Adipocyte (in vitro differentiated cells): ENCODE measurements at regions not wholly inside any gene's neighbourhood (a gene's known extent, or its start where the extent isn't known, plus 50 kb on each side); places are given as distances from the start of the nearest gene placed in this dataset.

Source experiments
- DNase-seq: peaks from one replicate; pipeline ENCODE4 v3.0.0-alpha.2; 2015; ENCODE audit warnings: low read depth
- H3K27me3 ChIP-seq: replicated peaks from 2 replicates; pipeline ENCODE4 v1.7.0; 2013; ENCODE audit warnings: mild to moderate bottlenecking, low read length, moderate library complexity; ENCODE audit not compliant: control insufficient read depth, insufficient read depth
- H3K36me3 ChIP-seq: 2 replicates; pipeline ENCODE4 v1.7.0; 2013; ENCODE audit warnings: low read length, mild to moderate bottlenecking, moderate library complexity; ENCODE audit not compliant: control insufficient read depth, insufficient read depth, severe bottlenecking
- H3K4me1 ChIP-seq: 2 replicates; pipeline ENCODE4 v1.7.0; 2013; ENCODE audit warnings: mild to moderate bottlenecking, low read length, moderate library complexity; ENCODE audit not compliant: control insufficient read depth, insufficient read depth
- H3K4me3 ChIP-seq: 2 replicates; pipeline ENCODE4 v1.7.0; 2013; ENCODE audit warnings: mild to moderate bottlenecking, low read length, moderate library complexity
- H3K9ac ChIP-seq: 2 replicates; pipeline ENCODE4 v1.7.0; 2013; ENCODE audit warnings: mild to moderate bottlenecking, low read length, moderate library complexity
- H3K9me3 ChIP-seq: 2 replicates; pipeline ENCODE4 v1.7.0; 2013; ENCODE audit warnings: mild to moderate bottlenecking, low read length, moderate library complexity; ENCODE audit not compliant: control insufficient read depth

DNA sequence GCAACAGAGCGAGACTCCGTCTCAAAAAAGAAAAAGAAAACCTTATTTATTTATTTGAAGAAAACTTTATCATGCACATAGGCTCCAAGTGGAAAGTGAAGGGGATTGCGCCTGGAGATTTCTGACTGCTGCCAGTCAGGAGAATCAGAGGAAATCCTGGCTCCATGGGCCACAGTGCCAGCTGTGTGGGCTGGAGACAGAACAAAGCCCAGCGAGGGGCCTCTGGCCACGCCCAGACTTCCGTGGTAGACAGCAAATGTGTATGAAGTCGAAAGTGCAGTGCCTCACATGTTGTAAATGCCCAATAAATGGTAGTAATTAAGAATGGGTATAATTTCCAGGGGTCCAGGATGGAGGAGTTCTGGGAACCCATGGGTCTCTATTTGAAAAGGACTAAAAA lies 75.8 kb upstream of the WWC1 start:
- H3K4me1 ChIP-seq = no peaks in the 10 kb centered on the region
- no peak overlapping the region for H3K9ac ChIP-seq
- no peaks in the 10 kb centered on the region for H3K36me3 ChIP-seq
- peaks cover 28% of the 10 kb centered on the region for H3K27me3 ChIP-seq
- no peaks in the 10 kb centered on the region for H3K9me3 ChIP-seq
- no peak for DNase-seq
- H3K4me3 ChIP-seq = no peak overlapping the region

DNA sequence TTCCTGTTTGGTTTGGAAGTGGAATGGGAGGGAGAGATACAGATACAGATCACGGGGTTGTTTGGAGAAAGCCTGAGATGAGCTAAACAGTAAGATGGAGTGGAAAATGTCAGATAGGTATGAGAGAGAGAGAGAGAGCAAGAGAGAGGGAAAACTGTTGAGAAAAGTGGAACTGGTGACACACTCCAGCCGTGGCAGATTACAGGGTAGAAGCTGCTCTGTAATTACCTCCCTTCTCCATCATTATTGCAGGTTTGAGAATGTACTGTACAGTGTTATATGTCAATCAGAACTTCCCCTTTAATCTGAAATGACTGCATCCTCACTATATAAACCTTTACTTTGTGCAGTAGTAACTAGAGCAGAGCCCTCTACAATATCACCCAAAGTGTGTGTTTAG lies 74.5 kb upstream of the WWC1 start:
- no peak for DNase-seq
- peaks cover 41% of the 10 kb centered on the region for H3K27me3 ChIP-seq
- no peak overlapping the region for H3K9ac ChIP-seq
- no peak overlapping the region for H3K4me3 ChIP-seq
- no peaks in the 10 kb centered on the region for H3K4me1 ChIP-seq
- H3K9me3 ChIP-seq = no peaks in the 10 kb centered on the region
- no peaks in the 10 kb centered on the region for H3K36me3 ChIP-seq

DNA sequence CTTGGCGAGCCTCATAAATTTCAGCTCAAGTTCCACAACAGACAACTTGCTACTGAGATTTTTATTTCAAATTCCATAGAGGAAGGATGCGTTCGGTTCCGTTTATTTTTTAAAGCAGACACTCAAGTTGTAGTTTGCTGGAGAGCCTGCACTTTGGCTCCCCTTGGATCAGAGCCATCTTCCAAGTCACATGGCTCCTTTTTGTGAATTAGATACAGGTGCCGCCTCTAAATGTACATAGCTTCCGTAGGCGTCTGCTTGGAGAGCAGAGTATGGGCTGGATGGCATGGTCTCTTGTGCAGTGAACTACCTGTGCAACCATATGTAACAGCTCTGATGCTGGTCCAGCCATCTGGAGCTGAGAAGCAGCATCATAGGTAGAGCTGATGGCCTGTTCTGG lies 73.9 kb upstream of the WWC1 start:
- H3K4me1 ChIP-seq = no peaks in the 10 kb centered on the region
- H3K9me3 ChIP-seq = no peaks in the 10 kb centered on the region
- no peak overlapping the region for H3K9ac ChIP-seq
- H3K27me3 ChIP-seq = peaks cover 46% of the 10 kb centered on the region
- no peak overlapping the region for H3K4me3 ChIP-seq
- H3K36me3 ChIP-seq = no peaks in the 10 kb centered on the region
- DNase-seq = no peak

DNA sequence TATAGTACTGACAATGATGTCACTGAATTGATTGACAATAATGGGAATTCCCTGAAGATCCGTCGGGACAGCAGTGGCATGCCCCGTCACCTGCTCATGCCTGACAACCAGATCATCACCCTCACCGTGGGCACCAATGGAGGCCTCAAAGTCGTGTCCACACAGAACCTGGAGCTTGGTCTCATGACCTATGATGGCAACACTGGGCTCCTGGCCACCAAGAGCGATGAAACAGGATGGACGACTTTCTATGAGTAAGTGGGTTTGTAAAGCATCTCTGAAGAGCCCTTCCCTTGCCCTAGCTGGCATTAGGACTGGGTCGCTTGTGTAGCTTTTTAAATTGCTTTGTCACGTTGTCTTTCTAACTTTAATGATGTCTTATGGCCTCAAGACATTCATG lies 72.7 kb upstream of the WWC1 start:
- Histone ChIP-seq H3K9me3 (no peaks in the 10 kb centered on the region), H3K4me1 (no peaks in the 10 kb centered on the region), H3K27me3 (peaks cover 45% of the 10 kb centered on the region), H3K9ac (no peak overlapping the region), H3K4me3 (no peak overlapping the region), H3K36me3 (no peaks in the 10 kb centered on the region)
- DNase-seq = no peak

DNA sequence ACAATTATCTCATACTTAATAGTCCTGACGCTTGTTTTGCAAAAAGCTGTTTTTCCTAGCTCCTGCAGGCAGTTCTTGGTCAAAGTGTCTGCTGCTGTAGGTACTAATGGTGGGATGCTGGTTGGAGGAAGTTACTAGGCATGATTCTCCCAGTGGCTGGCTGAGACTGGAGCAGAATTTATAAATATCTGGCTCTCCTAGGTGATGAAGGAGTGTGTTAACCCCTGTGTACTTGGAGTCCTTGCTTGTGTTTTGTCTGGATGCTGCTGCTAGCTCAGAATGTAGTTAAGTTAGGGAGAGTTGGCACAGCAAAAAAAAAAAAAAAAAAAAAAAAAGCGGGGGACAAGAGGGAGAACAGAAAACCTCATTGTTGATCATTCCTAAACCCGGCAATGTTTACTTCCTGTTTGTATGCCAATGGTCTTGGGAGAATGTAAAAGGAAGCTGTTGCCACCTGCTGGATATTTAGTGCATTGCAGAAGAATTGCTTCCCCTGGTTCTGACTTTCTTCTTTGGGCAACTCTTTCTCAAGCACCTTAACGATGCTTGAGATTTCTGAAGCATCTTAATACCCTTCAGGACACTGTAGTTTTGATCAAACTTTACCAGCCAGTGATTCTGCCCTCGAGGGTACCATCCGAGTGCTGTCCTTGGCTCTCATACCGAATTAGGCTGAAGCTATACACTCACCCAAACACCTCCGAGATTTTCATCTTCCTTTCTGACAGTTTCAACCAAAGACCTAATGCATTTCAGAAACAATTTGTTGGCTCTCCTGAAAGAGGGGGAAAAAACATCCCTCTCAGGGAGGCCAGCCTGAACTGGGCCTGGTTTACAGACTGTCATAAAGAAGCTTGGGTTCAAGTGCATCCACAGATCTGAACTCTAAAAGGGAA lies 71.7 kb upstream of the WWC1 start:
- Histone ChIP-seq H3K27me3 (peaks cover 39% of the 10 kb centered on the region), H3K4me1 (no peaks in the 10 kb centered on the region), H3K4me3 (peak overlapping the region; percentile 44), H3K36me3 (no peaks in the 10 kb centered on the region), H3K9ac (peak overlapping the region; percentile 30), H3K9me3 (no peaks in the 10 kb centered on the region)
- peak; percentile 88 for DNase-seq

DNA sequence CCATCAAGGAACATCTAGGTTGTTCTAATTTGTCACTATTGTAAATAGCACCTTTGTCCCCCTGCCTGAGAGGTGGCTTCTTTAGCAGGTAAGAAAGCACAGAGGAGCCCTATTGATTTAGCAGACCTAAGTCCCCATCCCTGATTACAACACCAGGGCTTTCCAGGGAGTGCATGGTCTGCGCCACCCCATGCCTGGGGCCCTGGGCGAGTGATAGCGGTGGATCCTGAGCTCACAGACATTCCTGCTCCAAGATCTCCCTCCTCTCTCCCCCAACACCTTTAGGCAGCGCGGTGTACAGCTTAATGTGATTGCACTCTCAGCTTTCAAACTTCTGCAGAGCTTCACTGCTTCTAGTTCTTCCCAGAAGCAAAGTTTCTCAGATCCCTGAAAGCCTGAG lies 67.4 kb upstream of the WWC1 start:
- Histone ChIP-seq H3K36me3 (no peaks in the 10 kb centered on the region), H3K4me3 (no peak overlapping the region), H3K27me3 (peaks cover 28% of the 10 kb centered on the region), H3K9ac (no peak overlapping the region), H3K4me1 (no peaks in the 10 kb centered on the region), H3K9me3 (no peaks in the 10 kb centered on the region)
- no peak for DNase-seq

DNA sequence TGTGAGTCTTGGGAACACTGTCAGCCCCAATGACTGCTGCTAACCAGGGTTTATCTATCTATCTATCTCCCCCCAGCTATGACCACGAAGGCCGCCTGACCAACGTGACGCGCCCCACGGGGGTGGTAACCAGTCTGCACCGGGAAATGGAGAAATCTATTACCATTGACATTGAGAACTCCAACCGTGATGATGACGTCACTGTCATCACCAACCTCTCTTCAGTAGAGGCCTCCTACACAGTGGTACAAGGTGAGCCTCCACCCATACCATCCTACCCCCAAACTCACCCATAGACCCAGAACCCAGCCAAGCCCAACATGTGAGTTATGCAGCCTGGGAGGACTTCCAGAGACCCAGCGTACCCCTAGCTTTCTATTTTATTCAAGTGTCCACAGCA lies 65.4 kb upstream of the WWC1 start:
- Histone ChIP-seq H3K9me3 (no peaks in the 10 kb centered on the region), H3K27me3 (peaks cover 32% of the 10 kb centered on the region), H3K9ac (no peak overlapping the region), H3K36me3 (no peaks in the 10 kb centered on the region), H3K4me1 (no peaks in the 10 kb centered on the region), H3K4me3 (no peak overlapping the region)
- no peak for DNase-seq

DNA sequence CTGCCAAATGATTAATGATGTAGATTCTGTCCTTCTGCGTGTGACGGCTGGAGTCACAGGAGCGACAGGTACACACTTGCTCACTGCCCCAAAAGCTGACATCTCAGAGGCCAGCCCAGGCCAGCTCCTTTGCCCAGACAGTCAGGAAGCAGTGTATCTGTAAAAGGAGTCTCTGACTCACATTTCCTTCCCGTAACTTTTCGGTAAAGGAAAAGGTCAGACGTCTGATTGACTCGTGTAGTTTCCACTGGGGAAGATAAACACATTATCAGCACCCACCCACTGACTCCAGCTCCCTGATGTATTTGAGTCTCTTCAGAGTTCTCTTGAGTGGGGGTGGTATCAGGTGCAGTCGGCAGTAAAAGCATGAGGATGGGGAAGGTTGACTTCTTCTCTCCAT lies 64.4 kb upstream of the WWC1 start:
- H3K4me3 ChIP-seq = no peak overlapping the region
- no peaks in the 10 kb centered on the region for H3K36me3 ChIP-seq
- H3K9ac ChIP-seq = no peak overlapping the region
- no peaks in the 10 kb centered on the region for H3K4me1 ChIP-seq
- H3K27me3 ChIP-seq = peaks cover 26% of the 10 kb centered on the region
- no peaks in the 10 kb centered on the region for H3K9me3 ChIP-seq
- no peak for DNase-seq

DNA sequence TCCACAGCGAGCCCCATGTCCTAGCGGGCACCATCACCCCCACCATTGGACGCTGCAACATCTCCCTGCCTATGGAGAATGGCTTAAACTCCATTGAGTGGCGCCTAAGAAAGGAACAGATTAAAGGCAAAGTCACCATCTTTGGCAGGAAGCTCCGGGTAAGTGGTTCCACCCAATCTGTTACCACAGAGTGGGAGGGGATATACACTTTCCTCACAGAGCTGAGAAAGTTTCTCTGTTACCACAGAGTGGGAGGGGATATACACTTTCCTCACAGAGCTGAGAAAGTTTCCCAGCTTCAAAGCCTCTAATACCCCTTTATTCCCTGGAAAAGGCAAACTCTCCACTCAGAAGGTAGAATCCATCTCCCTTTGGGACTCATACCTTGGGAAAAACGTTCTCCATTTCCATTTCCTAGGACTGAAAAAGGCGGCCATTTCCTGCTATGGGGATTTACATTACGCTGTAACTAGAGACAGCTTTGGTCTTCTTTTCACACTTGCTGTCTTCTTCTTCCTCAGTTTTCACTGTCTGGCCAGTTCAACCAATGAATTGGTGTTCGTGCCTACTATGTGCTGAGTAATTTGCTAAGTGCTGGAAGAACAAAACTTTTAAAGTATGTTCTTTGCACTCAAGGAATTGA lies 63.4 kb upstream of the WWC1 start:
- DNase-seq = no peak
- H3K4me1 ChIP-seq = no peaks in the 10 kb centered on the region
- H3K9me3 ChIP-seq = no peaks in the 10 kb centered on the region
- H3K9ac ChIP-seq = no peak overlapping the region
- no peaks in the 10 kb centered on the region for H3K36me3 ChIP-seq
- peaks cover 20% of the 10 kb centered on the region for H3K27me3 ChIP-seq
- no peak overlapping the region for H3K4me3 ChIP-seq

DNA sequence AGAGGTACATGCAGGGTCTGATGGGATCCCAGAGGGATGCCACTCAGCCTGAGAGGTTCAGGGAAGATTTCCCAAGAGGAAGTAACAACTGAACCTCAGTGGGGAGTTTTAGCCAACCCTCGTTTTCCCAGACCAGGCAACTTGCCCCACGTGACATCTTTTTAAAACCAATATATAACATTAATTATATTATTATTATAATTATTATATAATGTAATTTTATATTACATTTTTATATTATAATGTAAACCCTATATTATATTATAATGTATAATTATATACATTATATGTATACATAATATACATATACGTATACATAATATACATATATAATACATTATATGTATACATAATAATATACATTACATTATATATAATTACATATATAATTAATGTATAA lies 62.8 kb upstream of the WWC1 start:
- DNase-seq = no peak
- Histone ChIP-seq H3K27me3 (peaks cover 20% of the 10 kb centered on the region), H3K36me3 (no peaks in the 10 kb centered on the region), H3K4me3 (no peak overlapping the region), H3K9me3 (no peaks in the 10 kb centered on the region), H3K9ac (no peak overlapping the region), H3K4me1 (no peaks in the 10 kb centered on the region)

DNA sequence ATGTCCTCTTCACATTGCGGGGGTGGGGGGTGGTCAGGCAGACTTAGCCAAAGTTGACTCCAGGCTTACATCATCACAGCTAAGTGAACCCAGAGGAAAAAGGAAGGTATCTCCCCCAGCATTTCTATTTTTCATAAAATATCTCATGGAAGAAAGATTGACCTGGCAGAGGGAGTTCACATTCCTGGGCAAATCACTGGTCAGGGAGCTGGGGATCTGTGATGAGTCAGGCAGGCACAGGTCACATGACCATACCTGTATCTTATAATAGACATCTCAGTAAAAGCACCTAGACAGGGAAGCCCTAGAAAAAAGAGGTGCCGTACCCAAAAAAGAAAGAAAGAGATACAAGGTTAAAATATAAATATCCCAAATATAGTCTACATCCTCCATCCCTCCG lies 57.3 kb upstream of the WWC1 start:
- H3K9ac ChIP-seq = no peak overlapping the region
- no peaks in the 10 kb centered on the region for H3K4me1 ChIP-seq
- no peaks in the 10 kb centered on the region for H3K9me3 ChIP-seq
- no peaks in the 10 kb centered on the region for H3K36me3 ChIP-seq
- peaks cover 16% of the 10 kb centered on the region for H3K27me3 ChIP-seq
- no peak for DNase-seq
- no peak overlapping the region for H3K4me3 ChIP-seq
